ENCODE measurements at regions not wholly inside any gene's neighbourhood (a gene's known extent, or its start where the extent isn't known, plus 50 kb on each side); places are given as distances from the start of the nearest gene placed in this dataset.

- TF ChIP-seq CEBPB (IDR thresholded peaks at IDR 0.05; ENCODE audit: low read depth, low read length): no peak
- no peak for TF ChIP-seq POLR2A (IDR thresholded peaks at IDR 0.05; ENCODE audit: low read depth, low read length)
- TF ChIP-seq CTCF (conservative IDR thresholded peaks at IDR 0.05; ENCODE audit: low read depth, low read length): no peak
- TF ChIP-seq BHLHE40 (IDR thresholded peaks at IDR 0.05; ENCODE audit: low read depth, low read length): no peak
- TF ChIP-seq MAZ (IDR thresholded peaks at IDR 0.05; ENCODE audit: borderline replicate concordance, low read depth, low read length): no peak
Measured at GRCh38 chr7:109752068-109752467, 1182.4 kb downstream of the DNAJB9 start.
